Uterus (tissue), 2 donors: ENCODE measurements at regions not wholly inside any gene's neighbourhood (a gene's known extent, or its start where the extent isn't known, plus 50 kb on each side); places are given as distances from the start of the nearest gene placed in this dataset.

Experiments
- CTCF ChIP-seq, 4 experiments: fragments of 200-600 bp in 2 of 4; fragments of 450-650 bp in 2 of 4; sonication (generic) in 2 of 4; IDR thresholded peaks; one replicate each; pipeline ENCODE4 v1.5.1; 2016 to 2019; ENCODE audit warnings: antibody characterized with exemption in 4 of 4, mild to moderate bottlenecking in 2 of 4, moderate library complexity in 1 of 4
- POLR2A ChIP-seq, 2 donors: fragments of 450-650 bp; IDR thresholded peaks; one replicate each; pipeline ENCODE4 v1.6.1; 2016; ENCODE audit warnings: antibody characterized with exemption in 2 of 2, mild to moderate bottlenecking in 1 of 2, moderate library complexity in 1 of 2

GRCh38 chr5:91263898-91264297 lies 119.2 kb downstream of the ARRDC3 start:
- no peak for TF ChIP-seq CTCF (IDR thresholded peaks at IDR 0.05)
- TF ChIP-seq POLR2A (IDR thresholded peaks at IDR 0.05) = no peak
